HepG2 (cell line): ENCODE measurements at regions not wholly inside any gene's neighbourhood (a gene's known extent, or its start where the extent isn't known, plus 50 kb on each side); places are given as distances from the start of the nearest gene placed in this dataset.
A peak's percentile ranks its signal among the peaks of the same experiment; 100 is the strongest.

Experiments used
- CCAR2 ChIP-seq: fragments of 200-400 bp; formaldehyde crosslinking; optimal IDR thresholded peaks from 2 replicates; pipeline ENCODE3; 2018; ENCODE audit warnings: low read depth, mild to moderate bottlenecking, low read length, moderate library complexity
- EP300 ChIP-seq, 3 experiments: sonication (generic) in 1 of 3; formaldehyde crosslinking in 1 of 3; IDR thresholded peaks; 2 replicates each; pipeline versions ENCODE4 v1.5.1 to v1.6.1; 2011 to 2020; ENCODE audit warnings: low read depth in 2 of 3, low read length in 2 of 3, borderline replicate concordance in 1 of 3, improper control_type of control experiment in 1 of 3, mild to moderate bottlenecking in 1 of 3, missing genetic modification reagents in 1 of 3, moderate library complexity in 1 of 3
- GATA4 ChIP-seq: sonication (generic); IDR thresholded peaks from 2 replicates; pipeline ENCODE4 v1.6.1; 2016; ENCODE audit warnings: antibody characterized with exemption, low read depth, borderline replicate concordance
- IKZF1 ChIP-seq: fragments of 450-650 bp; IDR thresholded peaks from 2 replicates; pipeline ENCODE4 v1.7.1; 2016
- NFATC3 ChIP-seq: sonication (generic); formaldehyde crosslinking; IDR thresholded peaks from 2 replicates; pipeline ENCODE4 v1.5.1; 2020; ENCODE audit warnings: mild to moderate bottlenecking, missing genetic modification reagents
- RERE ChIP-seq: IDR thresholded peaks from 2 replicates; pipeline ENCODE4 v1.6.1; 2016; ENCODE audit warnings: low read depth, missing genetic modification reagents, missing compliant biosample characterization
- SRSF1 ChIP-seq: fragments of 200-400 bp; formaldehyde crosslinking; optimal IDR thresholded peaks from 2 replicates; pipeline ENCODE3; 2017; ENCODE audit warnings: mild to moderate bottlenecking, low read depth, low read length, moderate library complexity
- STAT5B ChIP-seq: sonication (generic); formaldehyde crosslinking; IDR thresholded peaks from 2 replicates; pipeline ENCODE4 v1.4.0; 2020; ENCODE audit warnings: missing genetic modification reagents
- TOE1 ChIP-seq: sonication (generic); formaldehyde crosslinking; IDR thresholded peaks from 2 replicates; pipeline ENCODE4 v1.4.0; 2020; ENCODE audit warnings: mild to moderate bottlenecking, missing genetic modification reagents
- U2AF2 ChIP-seq: fragments of 200-400 bp; formaldehyde crosslinking; IDR thresholded peaks from 2 replicates; pipeline ENCODE4 v1.6.1; 2017; ENCODE audit warnings: low read depth, mild to moderate bottlenecking, low read length
- YEATS4 ChIP-seq: sonication (generic); formaldehyde crosslinking; IDR thresholded peaks from 2 replicates; pipeline ENCODE4 v1.4.0; 2020; ENCODE audit warnings: missing genetic modification reagents, borderline replicate concordance
- ZNF18 ChIP-seq: sonication (generic); formaldehyde crosslinking; IDR thresholded peaks from 2 replicates; pipeline ENCODE4 v1.8.0; 2022; ENCODE audit warnings: mild to moderate bottlenecking, missing genetic modification reagents; ENCODE audit not compliant: insufficient replicate concordance
- ZNF230 ChIP-seq: sonication (generic); formaldehyde crosslinking; IDR thresholded peaks from 2 replicates; pipeline ENCODE4 v1.4.0; 2020; ENCODE audit warnings: mild to moderate bottlenecking, missing genetic modification reagents
- ZNF235 ChIP-seq: sonication (generic); formaldehyde crosslinking; IDR thresholded peaks from 2 replicates; pipeline ENCODE4 v1.8.1; 2023; ENCODE audit warnings: mild to moderate bottlenecking, missing genetic modification reagents, borderline replicate concordance
- ZNF317 ChIP-seq: sonication (generic); formaldehyde crosslinking; IDR thresholded peaks from 2 replicates; pipeline ENCODE4 v1.5.0; 2020; ENCODE audit warnings: mild to moderate bottlenecking, missing genetic modification reagents
- ZNF761 ChIP-seq: sonication (generic); formaldehyde crosslinking; conservative IDR thresholded peaks from 2 replicates; pipeline ENCODE4 v1.4.0; 2020; ENCODE audit warnings: mild to moderate bottlenecking, missing genetic modification reagents
- ZNF878 ChIP-seq: sonication (generic); formaldehyde crosslinking; IDR thresholded peaks from 2 replicates; pipeline ENCODE4 v1.8.1; 2023; ENCODE audit warnings: mild to moderate bottlenecking, missing genetic modification reagents, moderate library complexity

- TF ChIP-seq YEATS4 (peak; percentile 69), CCAR2 (no peak), ZNF878 (CRISPR knock-in tag) (no peak), GATA4 (no peak), ZNF235 (CRISPR knock-in tag) (no peak), U2AF2 (no peak), STAT5B (CRISPR knock-in tag) (no peak), ZNF761 (CRISPR knock-in tag) (no peak), NFATC3 (CRISPR knock-in tag) (no peak), EP300 (IDR thresholded peaks at IDR 0.05; ENCODE audit: low read depth in 2 of 2, low read length in 2 of 2) (no peak), EP300 (CRISPR knock-in tag; IDR thresholded peaks at IDR 0.05; ENCODE audit: borderline replicate concordance) (no peak), TOE1 (no peak), RERE (CRISPR knock-in tag) (no peak), SRSF1 (no peak), ZNF18 (CRISPR knock-in tag) (no peak), ZNF317 (no peak), ZNF230 (no peak), IKZF1 (no peak)
These were observed 400.9 kb downstream of the SHQ1 start (continued) for GRCh38 chr3:72447059-72447946.
